ENCODE measurements at regions not wholly inside any gene's neighbourhood (a gene's known extent, or its start where the extent isn't known, plus 50 kb on each side); places are given as distances from the start of the nearest gene placed in this dataset.
"Not testable (repeated sequence)": the region's sequence is repeated elsewhere in the genome, so short reads cannot be mapped to it uniquely, and the experiment has no call there.

DNA sequence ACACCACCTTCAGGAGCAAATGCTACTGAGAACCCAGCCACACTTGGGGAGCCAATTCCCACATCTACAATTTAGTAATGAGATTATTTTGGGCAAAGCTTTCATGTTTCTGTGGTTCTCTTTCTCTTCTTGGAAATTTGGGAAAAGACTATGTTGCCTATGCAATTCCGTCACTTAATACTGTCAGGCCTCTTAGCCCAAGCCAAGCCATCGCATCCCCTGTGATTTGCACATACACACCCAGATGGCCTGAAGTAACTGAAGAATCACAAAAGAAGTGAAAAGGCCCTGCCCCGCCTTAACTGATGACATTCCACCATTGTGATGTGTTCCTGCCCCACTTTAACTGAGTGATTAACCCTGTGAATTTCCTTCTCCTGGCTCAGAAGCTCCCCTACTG lies 153.4 kb upstream of the NANOGP8 start:
- H3K79me2 ChIP-seq (ENCODE audit: control insufficient read depth, insufficient read depth, low read length); H3K4me1 ChIP-seq (ENCODE audit: control insufficient read depth, extremely low read depth, insufficient read depth, low read length); H4K20me1 ChIP-seq (ENCODE audit: control insufficient read depth, extremely low read depth, insufficient read depth, low read length); H3K9ac ChIP-seq (ENCODE audit: insufficient read depth, low read length); H3K27me3 ChIP-seq (ENCODE audit: control insufficient read depth, insufficient read depth, low read length); H2AFZ ChIP-seq (ENCODE audit: low read length); DNase-seq (ENCODE audit: low read depth in 2 of 2); H3K4me2 ChIP-seq (ENCODE audit: extremely low read depth, insufficient read depth, low read length); H3K9me3 ChIP-seq (ENCODE audit: control insufficient read depth, insufficient read depth, low read depth, low read length); H3K27ac ChIP-seq (ENCODE audit: insufficient read depth, low read length); H3K36me3 ChIP-seq (ENCODE audit: control insufficient read depth, insufficient read depth, low read length); H3K4me3 ChIP-seq (replicated peaks in 1 of 4; ENCODE audit: control extremely low read depth in 1 of 4, insufficient read depth in 1 of 4, low read depth in 3 of 4, low read length in 4 of 4): not testable (repeated sequence)

- Histone ChIP-seq H3K79me2 (ENCODE audit: control insufficient read depth, insufficient read depth, low read length) (no peaks in the 10 kb centered on the region), H3K9ac (ENCODE audit: insufficient read depth, low read length) (no peak overlapping the region), H3K4me2 (ENCODE audit: extremely low read depth, insufficient read depth, low read length) (no peak overlapping the region), H3K4me1 (ENCODE audit: control insufficient read depth, extremely low read depth, insufficient read depth, low read length) (no peaks in the 10 kb centered on the region), H2AFZ (ENCODE audit: low read length) (no peak overlapping the region), H3K27ac (ENCODE audit: insufficient read depth, low read length) (no peak overlapping the region), H3K9me3 (ENCODE audit: control insufficient read depth, insufficient read depth, low read depth, low read length) (no peaks in the 10 kb centered on the region), H3K27me3 (ENCODE audit: control insufficient read depth, insufficient read depth, low read length) (no peaks in the 10 kb centered on the region), H3K4me3 (replicated peaks in 1 of 4; ENCODE audit: control extremely low read depth in 1 of 4, insufficient read depth in 1 of 4, low read depth in 3 of 4, low read length in 4 of 4) (no peak overlapping the region), H4K20me1 (ENCODE audit: control insufficient read depth, extremely low read depth, insufficient read depth, low read length) (no peaks in the 10 kb centered on the region), H3K36me3 (ENCODE audit: control insufficient read depth, insufficient read depth, low read length) (no peaks in the 10 kb centered on the region)
- TF ChIP-seq CTCF (conservative IDR thresholded peaks at IDR 0.05 in 1 of 2, IDR thresholded peaks at IDR 0.05 in 1 of 2; ENCODE audit: low read depth in 1 of 2, low read length in 2 of 2) (no peak), EZH2 (IDR thresholded peaks at IDR 0.05; ENCODE audit: low read length, missing control alignments) (no peak)
- no peak for DNase-seq (ENCODE audit: low read depth in 2 of 2)
Measured at GRCh38 chr15:35229085-35229484, 144.0 kb upstream of the NANOGP8 start.

- Histone ChIP-seq H2AFZ (ENCODE audit: low read length) (no peak overlapping the region), H3K9me3 (ENCODE audit: control insufficient read depth, insufficient read depth, low read depth, low read length) (no peaks in the 10 kb centered on the region), H3K27ac (ENCODE audit: insufficient read depth, low read length) (no peak overlapping the region), H3K79me2 (ENCODE audit: control insufficient read depth, insufficient read depth, low read length) (no peaks in the 10 kb centered on the region), H3K4me1 (ENCODE audit: control insufficient read depth, extremely low read depth, insufficient read depth, low read length) (no peaks in the 10 kb centered on the region), H3K9ac (ENCODE audit: insufficient read depth, low read length) (no peak overlapping the region), H3K4me2 (ENCODE audit: extremely low read depth, insufficient read depth, low read length) (no peak overlapping the region), H3K4me3 (replicated peaks in 1 of 4; ENCODE audit: control extremely low read depth in 1 of 4, insufficient read depth in 1 of 4, low read depth in 3 of 4, low read length in 4 of 4) (no peak overlapping the region), H3K27me3 (ENCODE audit: control insufficient read depth, insufficient read depth, low read length) (no peaks in the 10 kb centered on the region), H4K20me1 (ENCODE audit: control insufficient read depth, extremely low read depth, insufficient read depth, low read length) (no peaks in the 10 kb centered on the region), H3K36me3 (ENCODE audit: control insufficient read depth, insufficient read depth, low read length) (no peaks in the 10 kb centered on the region)
- DNase-seq (ENCODE audit: low read depth in 2 of 2), result no peak
- no peak for TF ChIP-seq CTCF (conservative IDR thresholded peaks at IDR 0.05 in 1 of 2, IDR thresholded peaks at IDR 0.05 in 1 of 2; ENCODE audit: low read depth in 1 of 2, low read length in 2 of 2)
- TF ChIP-seq EZH2 (IDR thresholded peaks at IDR 0.05; ENCODE audit: low read length, missing control alignments), result no peak
Measured at GRCh38 chr15:35218215-35218614, 133.1 kb upstream of the NANOGP8 start.

- Histone ChIP-seq H3K27me3 (ENCODE audit: control insufficient read depth, insufficient read depth, low read length) (no peaks in the 10 kb centered on the region), H3K4me1 (ENCODE audit: control insufficient read depth, extremely low read depth, insufficient read depth, low read length) (no peaks in the 10 kb centered on the region), H3K79me2 (ENCODE audit: control insufficient read depth, insufficient read depth, low read length) (no peaks in the 10 kb centered on the region), H3K36me3 (ENCODE audit: control insufficient read depth, insufficient read depth, low read length) (no peaks in the 10 kb centered on the region), H3K9ac (ENCODE audit: insufficient read depth, low read length) (no peak overlapping the region), H2AFZ (ENCODE audit: low read length) (no peak overlapping the region), H3K9me3 (ENCODE audit: control insufficient read depth, insufficient read depth, low read depth, low read length) (no peaks in the 10 kb centered on the region), H3K4me3 (replicated peaks in 1 of 4; ENCODE audit: control extremely low read depth in 1 of 4, insufficient read depth in 1 of 4, low read depth in 3 of 4, low read length in 4 of 4) (no peak overlapping the region), H4K20me1 (ENCODE audit: control insufficient read depth, extremely low read depth, insufficient read depth, low read length) (no peaks in the 10 kb centered on the region), H3K4me2 (ENCODE audit: extremely low read depth, insufficient read depth, low read length) (no peak overlapping the region), H3K27ac (ENCODE audit: insufficient read depth, low read length) (no peak overlapping the region)
- TF ChIP-seq CTCF (conservative IDR thresholded peaks at IDR 0.05 in 1 of 2, IDR thresholded peaks at IDR 0.05 in 1 of 2; ENCODE audit: low read depth in 1 of 2, low read length in 2 of 2) (no peak), EZH2 (IDR thresholded peaks at IDR 0.05; ENCODE audit: low read length, missing control alignments) (no peak)
- no peak for DNase-seq (ENCODE audit: low read depth in 2 of 2)
Measured at GRCh38 chr15:35215093-35215492, 130.0 kb upstream of the NANOGP8 start.
